Peyer's patch (tissue), 4 donors: ENCODE measurements at regions not wholly inside any gene's neighbourhood (a gene's known extent, or its start where the extent isn't known, plus 50 kb on each side); places are given as distances from the start of the nearest gene placed in this dataset.

Source experiments
- CTCF ChIP-seq, 6 experiments: fragments of 450-650 bp in 4 of 6; fragments of 200-600 bp in 2 of 6; sonication (generic) in 1 of 6; IDR thresholded peaks; one replicate each; pipeline ENCODE4 v1.5.1; 2017 to 2019; ENCODE audit warnings: antibody characterized with exemption in 6 of 6, mild to moderate bottlenecking in 3 of 6, moderate library complexity in 1 of 6
- POLR2A ChIP-seq, 2 donors: fragments of 450-650 bp; IDR thresholded peaks; one replicate each; pipeline ENCODE4 v1.5.1; 2017; ENCODE audit warnings: antibody characterized with exemption in 2 of 2, mild to moderate bottlenecking in 2 of 2, moderate library complexity in 2 of 2

- no peak for TF ChIP-seq POLR2A (IDR thresholded peaks at IDR 0.05)
- no peak for TF ChIP-seq CTCF (IDR thresholded peaks at IDR 0.05)
Observed at GRCh38 chr10:6763423-6763822, 183.3 kb upstream of the PRKCQ start.
